ENCODE measurements at regions not wholly inside any gene's neighbourhood (a gene's known extent, or its start where the extent isn't known, plus 50 kb on each side); places are given as distances from the start of the nearest gene placed in this dataset.

DNA sequence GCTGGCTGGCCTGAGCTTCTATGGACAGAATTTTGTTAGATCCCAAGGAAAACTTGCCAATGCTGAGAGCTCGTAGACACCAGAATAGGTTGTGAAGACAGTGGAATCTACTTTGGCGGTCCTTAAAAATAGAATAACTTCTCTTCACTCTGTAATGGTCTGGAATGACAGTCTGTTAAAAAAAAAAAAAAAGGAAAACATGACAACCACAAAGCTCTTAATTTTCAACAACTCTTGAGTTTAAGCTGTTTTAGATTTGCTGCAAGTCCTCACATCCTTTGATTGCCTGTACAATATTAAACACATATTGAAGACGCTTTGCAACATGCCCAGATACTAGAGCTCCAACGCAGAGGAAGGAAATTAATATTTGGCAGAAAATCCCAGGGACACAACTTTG lies 122.8 kb upstream of the GALNT15 start:
- no peak overlapping the region for H3K27ac Mint-ChIP-seq
- Histone ChIP-seq H3K79me2 (replicated peaks; ENCODE audit: insufficient read depth) (no peaks in the 10 kb centered on the region), H3F3A (replicated peaks; ENCODE audit: low read depth) (no peaks in the 10 kb centered on the region), H3K27me3 (ENCODE audit: insufficient read depth) (no peaks in the 10 kb centered on the region), H3K4me1 (ENCODE audit: insufficient read depth) (0 out of 2 replicates have a peak, but pooled peaks cover 5% of the 10 kb centered on the region), H2AFZ (no peak overlapping the region), H3K4me3 (no peak overlapping the region), H3K9me2 (ENCODE audit: insufficient read depth) (no peaks in the 10 kb centered on the region), H4K20me1 (replicated peaks; ENCODE audit: insufficient read depth) (no peaks in the 10 kb centered on the region), H3K36me3 (ENCODE audit: insufficient read depth) (no peaks in the 10 kb centered on the region), H3K27ac (ENCODE audit: low read depth) (no peak overlapping the region), H3K4me2 (no peak overlapping the region)
- H3K4me3 Mint-ChIP-seq, result no peak overlapping the region
- no peaks in the 10 kb centered on the region for H3K36me3 Mint-ChIP-seq (ENCODE audit: low read depth)
- H3K9me3 Mint-ChIP-seq, result no peaks in the 10 kb centered on the region
- DNase-seq (ENCODE audit: low spot score), result no peak
- no peak for TF ChIP-seq CREB1 (CRISPR knock-in tag; IDR thresholded peaks at IDR 0.05; ENCODE audit: low read depth)
- no peak for ATAC-seq
- peaks cover 3% of the 10 kb centered on the region; the same call in 2 of the 3 replicates for H3K4me1 Mint-ChIP-seq
- no peaks in the 10 kb centered on the region for H3K27me3 Mint-ChIP-seq (ENCODE audit: insufficient read depth, low read depth, poor library complexity)

DNA sequence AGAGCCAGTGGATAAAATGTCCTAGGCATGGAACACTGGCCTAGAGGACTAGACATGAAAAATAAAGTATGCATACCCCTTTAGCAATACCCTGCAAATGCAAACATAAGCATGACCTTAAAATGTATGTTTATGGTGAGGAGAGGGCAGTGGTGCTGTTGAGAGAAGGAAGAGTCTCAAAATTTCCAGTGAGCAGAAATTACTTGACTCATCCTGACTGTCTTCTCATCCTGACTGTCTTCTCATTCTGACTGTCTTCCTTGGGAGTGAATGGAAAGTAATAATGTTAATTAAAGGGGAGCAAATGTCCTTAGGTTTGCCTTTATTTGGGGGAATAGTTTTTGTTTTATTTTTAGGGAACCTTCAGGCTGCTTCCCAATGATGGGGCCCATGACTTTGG lies 121.5 kb upstream of the GALNT15 start:
- H3K36me3 Mint-ChIP-seq (ENCODE audit: low read depth), result no peaks in the 10 kb centered on the region
- H3K4me3 Mint-ChIP-seq, result no peak overlapping the region
- Histone ChIP-seq H3K36me3 (ENCODE audit: insufficient read depth) (no peaks in the 10 kb centered on the region), H3K9me2 (ENCODE audit: insufficient read depth) (no peaks in the 10 kb centered on the region), H3K4me1 (ENCODE audit: insufficient read depth) (0 out of 2 replicates have a peak, but pooled peaks cover 5% of the 10 kb centered on the region), H3K27me3 (ENCODE audit: insufficient read depth) (no peaks in the 10 kb centered on the region), H3K27ac (ENCODE audit: low read depth) (no peak overlapping the region), H3F3A (replicated peaks; ENCODE audit: low read depth) (no peaks in the 10 kb centered on the region), H3K4me2 (no peak overlapping the region), H3K79me2 (replicated peaks; ENCODE audit: insufficient read depth) (no peaks in the 10 kb centered on the region), H2AFZ (no peak overlapping the region), H4K20me1 (replicated peaks; ENCODE audit: insufficient read depth) (no peaks in the 10 kb centered on the region), H3K4me3 (no peak overlapping the region)
- DNase-seq (ENCODE audit: low spot score) (no peak), ATAC-seq (no peak)
- no peaks in the 10 kb centered on the region for H3K9me3 Mint-ChIP-seq
- peaks cover 3% of the 10 kb centered on the region; the same call in 2 of the 3 replicates for H3K4me1 Mint-ChIP-seq
- no peaks in the 10 kb centered on the region for H3K27me3 Mint-ChIP-seq (ENCODE audit: insufficient read depth, low read depth, poor library complexity)
- H3K27ac Mint-ChIP-seq, result no peak overlapping the region
- TF ChIP-seq, protein P1, sequence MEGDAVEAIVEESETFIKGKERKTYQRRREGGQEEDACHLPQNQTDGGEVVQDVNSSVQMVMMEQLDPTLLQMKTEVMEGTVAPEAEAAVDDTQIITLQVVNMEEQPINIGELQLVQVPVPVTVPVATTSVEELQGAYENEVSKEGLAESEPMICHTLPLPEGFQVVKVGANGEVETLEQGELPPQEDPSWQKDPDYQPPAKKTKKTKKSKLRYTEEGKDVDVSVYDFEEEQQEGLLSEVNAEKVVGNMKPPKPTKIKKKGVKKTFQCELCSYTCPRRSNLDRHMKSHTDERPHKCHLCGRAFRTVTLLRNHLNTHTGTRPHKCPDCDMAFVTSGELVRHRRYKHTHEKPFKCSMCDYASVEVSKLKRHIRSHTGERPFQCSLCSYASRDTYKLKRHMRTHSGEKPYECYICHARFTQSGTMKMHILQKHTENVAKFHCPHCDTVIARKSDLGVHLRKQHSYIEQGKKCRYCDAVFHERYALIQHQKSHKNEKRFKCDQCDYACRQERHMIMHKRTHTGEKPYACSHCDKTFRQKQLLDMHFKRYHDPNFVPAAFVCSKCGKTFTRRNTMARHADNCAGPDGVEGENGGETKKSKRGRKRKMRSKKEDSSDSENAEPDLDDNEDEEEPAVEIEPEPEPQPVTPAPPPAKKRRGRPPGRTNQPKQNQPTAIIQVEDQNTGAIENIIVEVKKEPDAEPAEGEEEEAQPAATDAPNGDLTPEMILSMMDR (conservative IDR thresholded peaks at IDR 0.05; ENCODE audit: low read depth in 2 of 2), result no peak
- no peak for TF ChIP-seq NANOG (IDR thresholded peaks at IDR 0.05; ENCODE audit: borderline replicate concordance)
- no peak for TF ChIP-seq CREB1 (CRISPR knock-in tag; IDR thresholded peaks at IDR 0.05; ENCODE audit: low read depth)
- TF ChIP-seq, protein P2, sequence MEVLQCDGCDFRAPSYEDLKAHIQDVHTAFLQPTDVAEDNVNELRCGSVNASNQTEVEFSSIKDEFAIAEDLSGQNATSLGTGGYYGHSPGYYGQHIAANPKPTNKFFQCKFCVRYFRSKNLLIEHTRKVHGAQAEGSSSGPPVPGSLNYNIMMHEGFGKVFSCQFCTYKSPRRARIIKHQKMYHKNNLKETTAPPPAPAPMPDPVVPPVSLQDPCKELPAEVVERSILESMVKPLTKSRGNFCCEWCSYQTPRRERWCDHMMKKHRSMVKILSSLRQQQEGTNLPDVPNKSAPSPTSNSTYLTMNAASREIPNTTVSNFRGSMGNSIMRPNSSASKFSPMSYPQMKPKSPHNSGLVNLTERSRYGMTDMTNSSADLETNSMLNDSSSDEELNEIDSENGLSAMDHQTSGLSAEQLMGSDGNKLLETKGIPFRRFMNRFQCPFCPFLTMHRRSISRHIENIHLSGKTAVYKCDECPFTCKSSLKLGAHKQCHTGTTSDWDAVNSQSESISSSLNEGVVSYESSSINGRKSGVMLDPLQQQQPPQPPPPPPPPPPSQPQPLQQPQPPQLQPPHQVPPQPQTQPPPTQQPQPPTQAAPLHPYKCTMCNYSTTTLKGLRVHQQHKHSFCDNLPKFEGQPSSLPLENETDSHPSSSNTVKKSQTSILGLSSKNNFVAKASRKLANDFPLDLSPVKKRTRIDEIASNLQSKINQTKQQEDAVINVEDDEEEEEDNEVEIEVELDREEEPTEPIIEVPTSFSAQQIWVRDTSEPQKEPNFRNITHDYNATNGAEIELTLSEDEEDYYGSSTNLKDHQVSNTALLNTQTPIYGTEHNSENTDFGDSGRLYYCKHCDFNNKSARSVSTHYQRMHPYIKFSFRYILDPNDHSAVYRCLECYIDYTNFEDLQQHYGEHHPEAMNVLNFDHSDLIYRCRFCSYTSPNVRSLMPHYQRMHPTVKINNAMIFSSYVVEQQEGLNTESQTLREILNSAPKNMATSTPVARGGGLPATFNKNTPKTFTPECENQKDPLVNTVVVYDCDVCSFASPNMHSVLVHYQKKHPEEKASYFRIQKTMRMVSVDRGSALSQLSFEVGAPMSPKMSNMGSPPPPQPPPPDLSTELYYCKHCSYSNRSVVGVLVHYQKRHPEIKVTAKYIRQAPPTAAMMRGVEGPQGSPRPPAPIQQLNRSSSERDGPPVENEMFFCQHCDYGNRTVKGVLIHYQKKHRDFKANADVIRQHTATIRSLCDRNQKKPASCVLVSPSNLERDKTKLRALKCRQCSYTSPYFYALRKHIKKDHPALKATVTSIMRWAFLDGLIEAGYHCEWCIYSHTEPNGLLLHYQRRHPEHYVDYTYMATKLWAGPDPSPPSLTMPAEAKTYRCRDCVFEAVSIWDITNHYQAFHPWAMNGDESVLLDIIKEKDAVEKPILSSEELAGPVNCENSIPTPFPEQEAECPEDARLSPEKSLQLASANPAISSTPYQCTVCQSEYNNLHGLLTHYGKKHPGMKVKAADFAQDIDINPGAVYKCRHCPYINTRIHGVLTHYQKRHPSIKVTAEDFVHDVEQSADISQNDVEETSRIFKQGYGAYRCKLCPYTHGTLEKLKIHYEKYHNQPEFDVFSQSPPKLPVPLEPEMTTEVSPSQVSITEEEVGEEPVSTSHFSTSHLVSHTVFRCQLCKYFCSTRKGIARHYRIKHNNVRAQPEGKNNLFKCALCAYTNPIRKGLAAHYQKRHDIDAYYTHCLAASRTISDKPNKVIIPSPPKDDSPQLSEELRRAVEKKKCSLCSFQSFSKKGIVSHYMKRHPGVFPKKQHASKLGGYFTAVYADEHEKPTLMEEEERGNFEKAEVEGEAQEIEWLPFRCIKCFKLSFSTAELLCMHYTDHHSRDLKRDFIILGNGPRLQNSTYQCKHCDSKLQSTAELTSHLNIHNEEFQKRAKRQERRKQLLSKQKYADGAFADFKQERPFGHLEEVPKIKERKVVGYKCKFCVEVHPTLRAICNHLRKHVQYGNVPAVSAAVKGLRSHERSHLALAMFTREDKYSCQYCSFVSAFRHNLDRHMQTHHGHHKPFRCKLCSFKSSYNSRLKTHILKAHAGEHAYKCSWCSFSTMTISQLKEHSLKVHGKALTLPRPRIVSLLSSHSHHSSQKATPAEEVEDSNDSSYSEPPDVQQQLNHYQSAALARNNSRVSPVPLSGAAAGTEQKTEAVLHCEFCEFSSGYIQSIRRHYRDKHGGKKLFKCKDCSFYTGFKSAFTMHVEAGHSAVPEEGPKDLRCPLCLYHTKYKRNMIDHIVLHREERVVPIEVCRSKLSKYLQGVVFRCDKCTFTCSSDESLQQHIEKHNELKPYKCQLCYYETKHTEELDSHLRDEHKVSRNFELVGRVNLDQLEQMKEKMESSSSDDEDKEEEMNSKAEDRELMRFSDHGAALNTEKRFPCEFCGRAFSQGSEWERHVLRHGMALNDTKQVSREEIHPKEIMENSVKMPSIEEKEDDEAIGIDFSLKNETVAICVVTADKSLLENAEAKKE (CRISPR knock-in tag; IDR thresholded peaks at IDR 0.05), result no peak
- TF ChIP-seq ZNF114 (CRISPR knock-in tag; IDR thresholded peaks at IDR 0.05), result no peak
- no peak for TF ChIP-seq EZH2 (IDR thresholded peaks at IDR 0.05; ENCODE audit: low read depth, unreplicated experiment)
- TF ChIP-seq, protein P3, sequence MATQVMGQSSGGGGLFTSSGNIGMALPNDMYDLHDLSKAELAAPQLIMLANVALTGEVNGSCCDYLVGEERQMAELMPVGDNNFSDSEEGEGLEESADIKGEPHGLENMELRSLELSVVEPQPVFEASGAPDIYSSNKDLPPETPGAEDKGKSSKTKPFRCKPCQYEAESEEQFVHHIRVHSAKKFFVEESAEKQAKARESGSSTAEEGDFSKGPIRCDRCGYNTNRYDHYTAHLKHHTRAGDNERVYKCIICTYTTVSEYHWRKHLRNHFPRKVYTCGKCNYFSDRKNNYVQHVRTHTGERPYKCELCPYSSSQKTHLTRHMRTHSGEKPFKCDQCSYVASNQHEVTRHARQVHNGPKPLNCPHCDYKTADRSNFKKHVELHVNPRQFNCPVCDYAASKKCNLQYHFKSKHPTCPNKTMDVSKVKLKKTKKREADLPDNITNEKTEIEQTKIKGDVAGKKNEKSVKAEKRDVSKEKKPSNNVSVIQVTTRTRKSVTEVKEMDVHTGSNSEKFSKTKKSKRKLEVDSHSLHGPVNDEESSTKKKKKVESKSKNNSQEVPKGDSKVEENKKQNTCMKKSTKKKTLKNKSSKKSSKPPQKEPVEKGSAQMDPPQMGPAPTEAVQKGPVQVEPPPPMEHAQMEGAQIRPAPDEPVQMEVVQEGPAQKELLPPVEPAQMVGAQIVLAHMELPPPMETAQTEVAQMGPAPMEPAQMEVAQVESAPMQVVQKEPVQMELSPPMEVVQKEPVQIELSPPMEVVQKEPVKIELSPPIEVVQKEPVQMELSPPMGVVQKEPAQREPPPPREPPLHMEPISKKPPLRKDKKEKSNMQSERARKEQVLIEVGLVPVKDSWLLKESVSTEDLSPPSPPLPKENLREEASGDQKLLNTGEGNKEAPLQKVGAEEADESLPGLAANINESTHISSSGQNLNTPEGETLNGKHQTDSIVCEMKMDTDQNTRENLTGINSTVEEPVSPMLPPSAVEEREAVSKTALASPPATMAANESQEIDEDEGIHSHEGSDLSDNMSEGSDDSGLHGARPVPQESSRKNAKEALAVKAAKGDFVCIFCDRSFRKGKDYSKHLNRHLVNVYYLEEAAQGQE (IDR thresholded peaks at IDR 0.05; ENCODE audit: unreplicated experiment), result no peak
- no peak for TF ChIP-seq EZH2phosphoT487 (IDR thresholded peaks at IDR 0.05; ENCODE audit: unreplicated experiment)
- TF ChIP-seq, protein P4, sequence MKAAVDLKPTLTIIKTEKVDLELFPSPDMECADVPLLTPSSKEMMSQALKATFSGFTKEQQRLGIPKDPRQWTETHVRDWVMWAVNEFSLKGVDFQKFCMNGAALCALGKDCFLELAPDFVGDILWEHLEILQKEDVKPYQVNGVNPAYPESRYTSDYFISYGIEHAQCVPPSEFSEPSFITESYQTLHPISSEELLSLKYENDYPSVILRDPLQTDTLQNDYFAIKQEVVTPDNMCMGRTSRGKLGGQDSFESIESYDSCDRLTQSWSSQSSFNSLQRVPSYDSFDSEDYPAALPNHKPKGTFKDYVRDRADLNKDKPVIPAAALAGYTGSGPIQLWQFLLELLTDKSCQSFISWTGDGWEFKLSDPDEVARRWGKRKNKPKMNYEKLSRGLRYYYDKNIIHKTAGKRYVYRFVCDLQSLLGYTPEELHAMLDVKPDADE (IDR thresholded peaks at IDR 0.05), result no peak
- no peak for TF ChIP-seq STAT1 (IDR thresholded peaks at IDR 0.05; ENCODE audit: unreplicated experiment)
